LNCAP (cell line): ENCODE measurements at regions not wholly inside any gene's neighbourhood (a gene's known extent, or its start where the extent isn't known, plus 50 kb on each side); places are given as distances from the start of the nearest gene placed in this dataset.

ENCODE experiments used
- TF ChIP-seq, protein P1 (sequence below): fragments of 450-650 bp; IDR thresholded peaks from 2 replicates; pipeline ENCODE4 v1.5.1; 2017; ENCODE audit warnings: mild to moderate bottlenecking

DNA sequence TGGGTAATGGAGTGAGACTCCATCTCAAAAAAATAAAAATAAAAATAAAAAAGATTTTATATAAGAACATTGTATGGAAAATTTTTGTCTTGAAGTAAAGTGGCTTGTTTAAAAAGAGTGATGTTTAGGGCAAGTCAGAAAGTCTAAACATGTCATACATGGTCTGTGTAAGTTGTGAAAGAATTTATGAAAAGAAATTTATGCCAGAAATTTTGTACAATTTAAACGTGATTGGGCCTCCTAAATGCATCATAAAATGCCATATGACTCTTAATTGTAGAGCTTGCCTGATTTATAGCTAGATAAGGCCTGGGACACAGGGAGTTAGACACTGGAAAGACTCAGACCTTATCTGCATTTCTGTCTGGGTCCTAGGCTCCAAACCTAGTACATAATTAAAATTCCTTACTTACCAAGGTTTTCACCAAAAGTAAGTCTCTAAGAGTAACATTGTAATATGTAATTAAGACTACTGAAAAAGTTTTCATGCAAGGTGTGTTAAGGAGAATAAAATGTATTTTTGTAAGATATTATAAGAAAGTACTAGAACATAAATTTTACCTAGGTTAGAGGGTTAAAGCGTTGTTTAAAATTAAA lies 110.5 kb downstream of the AASDHPPT start:
- TF ChIP-seq, protein P1, sequence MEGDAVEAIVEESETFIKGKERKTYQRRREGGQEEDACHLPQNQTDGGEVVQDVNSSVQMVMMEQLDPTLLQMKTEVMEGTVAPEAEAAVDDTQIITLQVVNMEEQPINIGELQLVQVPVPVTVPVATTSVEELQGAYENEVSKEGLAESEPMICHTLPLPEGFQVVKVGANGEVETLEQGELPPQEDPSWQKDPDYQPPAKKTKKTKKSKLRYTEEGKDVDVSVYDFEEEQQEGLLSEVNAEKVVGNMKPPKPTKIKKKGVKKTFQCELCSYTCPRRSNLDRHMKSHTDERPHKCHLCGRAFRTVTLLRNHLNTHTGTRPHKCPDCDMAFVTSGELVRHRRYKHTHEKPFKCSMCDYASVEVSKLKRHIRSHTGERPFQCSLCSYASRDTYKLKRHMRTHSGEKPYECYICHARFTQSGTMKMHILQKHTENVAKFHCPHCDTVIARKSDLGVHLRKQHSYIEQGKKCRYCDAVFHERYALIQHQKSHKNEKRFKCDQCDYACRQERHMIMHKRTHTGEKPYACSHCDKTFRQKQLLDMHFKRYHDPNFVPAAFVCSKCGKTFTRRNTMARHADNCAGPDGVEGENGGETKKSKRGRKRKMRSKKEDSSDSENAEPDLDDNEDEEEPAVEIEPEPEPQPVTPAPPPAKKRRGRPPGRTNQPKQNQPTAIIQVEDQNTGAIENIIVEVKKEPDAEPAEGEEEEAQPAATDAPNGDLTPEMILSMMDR, result no peak

- TF ChIP-seq, protein P1, result no peak
These were observed 116.5 kb downstream of the AASDHPPT start for GRCh38 chr11:106193956-106194355.

DNA sequence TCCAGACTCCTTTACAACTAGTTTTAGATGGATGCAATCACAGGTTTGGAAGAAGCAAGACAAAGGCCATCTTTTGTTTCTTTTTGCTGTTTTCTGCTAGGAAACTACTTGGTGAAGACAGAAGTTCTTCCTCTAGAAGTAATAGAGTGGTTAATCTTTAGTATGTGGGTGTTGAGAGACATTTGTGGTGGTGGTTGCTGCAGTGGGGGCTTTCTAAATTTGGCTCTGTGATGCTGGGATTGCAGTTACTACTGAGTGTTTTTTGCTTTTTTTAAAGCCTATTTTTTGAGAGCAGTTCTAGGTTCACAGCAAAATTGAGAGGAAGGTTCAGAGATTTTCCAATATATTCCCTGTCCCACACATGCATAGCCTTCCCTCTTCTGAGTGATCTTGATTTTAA lies 120.0 kb downstream of the AASDHPPT start:
- TF ChIP-seq, protein P1, result no peak

- TF ChIP-seq, protein P1, result no peak
These were observed 125.6 kb downstream of the AASDHPPT start for GRCh38 chr11:106202935-106203620.

GRCh38 chr11:106208760-106209159 lies 131.3 kb downstream of the AASDHPPT start:
- TF ChIP-seq, protein P1, result no peak

DNA sequence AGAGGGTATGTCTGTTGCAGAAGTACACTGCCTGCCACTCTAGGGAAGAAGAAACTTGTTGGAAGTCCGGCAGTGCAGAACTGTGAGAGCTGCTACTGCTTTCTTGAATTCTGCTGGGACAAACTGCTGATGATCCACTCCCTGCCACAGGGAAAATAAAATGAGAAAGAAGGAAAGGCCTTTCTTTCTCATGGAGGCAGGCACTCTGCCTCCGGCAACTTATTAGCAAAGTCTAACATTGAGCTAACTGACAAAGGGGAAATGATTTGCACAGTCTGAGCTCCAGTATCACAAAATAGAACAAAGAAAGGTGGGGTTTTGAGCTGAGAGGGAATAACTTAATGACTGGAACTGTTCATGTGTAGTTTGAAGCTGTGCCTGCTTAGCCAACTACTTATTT lies 134.6 kb downstream of the AASDHPPT start:
- TF ChIP-seq, protein P1, result no peak

GRCh38 chr11:106216281-106216680 lies 138.8 kb downstream of the AASDHPPT start:
- TF ChIP-seq, protein P1, result no peak
